CD14-positive monocyte (primary cell): ENCODE measurements at regions not wholly inside any gene's neighbourhood (a gene's known extent, or its start where the extent isn't known, plus 50 kb on each side); places are given as distances from the start of the nearest gene placed in this dataset.

ENCODE experiments used
- DNase-seq, 3 donors: peaks; one replicate each; pipeline ENCODE4 v3.0.0-alpha.2; 2011 to 2022
- H2AFZ ChIP-seq: 2 replicates; pipeline ENCODE4 v1.6.0; 2012; ENCODE audit warnings: mild to moderate bottlenecking, low read depth, low read length, inconsistent platforms; ENCODE audit not compliant: insufficient read depth, poor library complexity, severe bottlenecking
- H3K27ac ChIP-seq, 2 donors: 1 replicate in 1 of 2; 2 replicates in 1 of 2; pipeline ENCODE4 v1.5.1; 2012 to 2013; ENCODE audit warnings: low read length in 2 of 2, control low read depth in 1 of 2, inconsistent platforms in 1 of 2, low read depth in 1 of 2, mild to moderate bottlenecking in 1 of 2
- H3K27me3 ChIP-seq, 2 donors: one replicate each; pipeline versions ENCODE4 v1.6.0 to v1.6.1; 2011 to 2013; ENCODE audit warnings: low read length in 2 of 2; ENCODE audit not compliant: control insufficient read depth in 2 of 2, insufficient read depth in 2 of 2
- H3K36me3 ChIP-seq, 2 donors: replicated peaks in 1 of 2; 1 replicate in 1 of 2; 2 replicates in 1 of 2; pipeline versions ENCODE4 v1.5.1 to v1.6.1; 2012 to 2013; ENCODE audit warnings: low read length in 2 of 2, control low read depth in 1 of 2, inconsistent platforms in 1 of 2, mild to moderate bottlenecking in 1 of 2; ENCODE audit not compliant: insufficient read depth in 2 of 2, control insufficient read depth in 1 of 2
- H3K4me1 ChIP-seq, 2 donors: 1 replicate in 1 of 2; 2 replicates in 1 of 2; pipeline versions ENCODE4 v1.5.1 to v1.6.1; 2012 to 2013; ENCODE audit warnings: low read length in 2 of 2, control low read depth in 1 of 2, inconsistent platforms in 1 of 2, mild to moderate bottlenecking in 1 of 2, moderate library complexity in 1 of 2; ENCODE audit not compliant: insufficient read depth in 2 of 2, control insufficient read depth in 1 of 2
- H3K4me2 ChIP-seq: replicated peaks from 2 replicates; pipeline ENCODE3; 2012; ENCODE audit warnings: low read length, moderate library complexity, mild to moderate bottlenecking; ENCODE audit not compliant: poor library complexity, severe bottlenecking; ENCODE audit errors: extremely low read depth
- H3K4me3 ChIP-seq, 3 experiments: fragments of 200-600 bp in 1 of 3; sonication (generic) in 1 of 3; replicated peaks in 1 of 3; 1 replicate in 2 of 3; 2 replicates in 1 of 3; pipeline ENCODE4 v1.5.1; 2011 to 2013; ENCODE audit warnings: low read length in 3 of 3, mild to moderate bottlenecking in 3 of 3, control low read depth in 2 of 3, low read depth in 2 of 3, inconsistent platforms in 1 of 3, moderate library complexity in 1 of 3
- H3K79me2 ChIP-seq: 2 replicates; pipeline ENCODE4 v1.6.0; 2012; ENCODE audit warnings: mild to moderate bottlenecking, control low read depth, inconsistent platforms, low read length, moderate library complexity; ENCODE audit not compliant: insufficient read depth
- H3K9ac ChIP-seq: 2 replicates; pipeline ENCODE4 v1.6.0; 2017; ENCODE audit warnings: low read length, mild to moderate bottlenecking; ENCODE audit not compliant: insufficient read depth, poor library complexity, severe bottlenecking
- H3K9me3 ChIP-seq, 2 donors: replicated peaks in 1 of 2; 1 replicate in 1 of 2; 2 replicates in 1 of 2; pipeline versions ENCODE4 v1.5.1 to v1.6.1; 2012 to 2013; ENCODE audit warnings: low read length in 2 of 2, control low read depth in 1 of 2; ENCODE audit not compliant: control insufficient read depth in 1 of 2, insufficient read depth in 1 of 2
- H4K20me1 ChIP-seq: 2 replicates; pipeline ENCODE4 v1.6.0; 2012; ENCODE audit warnings: mild to moderate bottlenecking, low read length, control low read depth, moderate library complexity; ENCODE audit not compliant: insufficient read depth
- H3K27ac Mint-ChIP-seq, 7 donors: one replicate each; pipeline ENCODE4 v1.8.0; 2020; ENCODE audit warnings: mild to moderate bottlenecking in 7 of 7, mixed read lengths in 7 of 7, moderate library complexity in 6 of 7, inconsistent platforms in 2 of 7
- H3K27me3 Mint-ChIP-seq, 3 donors: one replicate each; pipeline ENCODE4 v1.8.0; 2021 to 2022; ENCODE audit warnings: low read depth in 3 of 3, mild to moderate bottlenecking in 3 of 3, mixed read lengths in 3 of 3, moderate library complexity in 3 of 3, inconsistent platforms in 1 of 3
- H3K36me3 Mint-ChIP-seq, 2 donors: one replicate each; pipeline ENCODE4 v1.8.0; 2020; ENCODE audit warnings: mixed read lengths in 2 of 2, inconsistent platforms in 1 of 2, mild to moderate bottlenecking in 1 of 2
- H3K4me1 Mint-ChIP-seq: one replicate; pipeline ENCODE4 v1.8.0; 2020; ENCODE audit warnings: mild to moderate bottlenecking, mixed read lengths
- H3K4me3 Mint-ChIP-seq, 2 donors: one replicate each; pipeline ENCODE4 v1.8.0; 2020; ENCODE audit warnings: mild to moderate bottlenecking in 2 of 2, mixed read lengths in 2 of 2, moderate library complexity in 1 of 2
- H3K9me3 Mint-ChIP-seq, 7 donors: one replicate each; pipeline ENCODE4 v1.8.0; 2020 to 2022; ENCODE audit warnings: mixed read lengths in 7 of 7, mild to moderate bottlenecking in 6 of 7, moderate library complexity in 6 of 7, inconsistent platforms in 2 of 7
- CTCF ChIP-seq: fragments of 200-600 bp; IDR thresholded peaks from one replicate; pipeline ENCODE4 v1.8.0; 2022; ENCODE audit warnings: antibody characterized with exemption, mild to moderate bottlenecking
- WGBS: methylation state at CpG from one replicate; pipeline ENCODE4 v1.1.5; 2013; ENCODE audit warnings: missing lambda C conversion rate; ENCODE audit not compliant: insufficient coverage; 5-methylcytosine and 5-hydroxymethylcytosine counted together
- intact Hi-C, 2 donors: fragments of 100-400 bp; cut with micrococcal nuclease; formaldehyde crosslinking; loops; one replicate each; pipeline versions ENCODE4 v1.15.0 to v1.15.1; 2023

DNA sequence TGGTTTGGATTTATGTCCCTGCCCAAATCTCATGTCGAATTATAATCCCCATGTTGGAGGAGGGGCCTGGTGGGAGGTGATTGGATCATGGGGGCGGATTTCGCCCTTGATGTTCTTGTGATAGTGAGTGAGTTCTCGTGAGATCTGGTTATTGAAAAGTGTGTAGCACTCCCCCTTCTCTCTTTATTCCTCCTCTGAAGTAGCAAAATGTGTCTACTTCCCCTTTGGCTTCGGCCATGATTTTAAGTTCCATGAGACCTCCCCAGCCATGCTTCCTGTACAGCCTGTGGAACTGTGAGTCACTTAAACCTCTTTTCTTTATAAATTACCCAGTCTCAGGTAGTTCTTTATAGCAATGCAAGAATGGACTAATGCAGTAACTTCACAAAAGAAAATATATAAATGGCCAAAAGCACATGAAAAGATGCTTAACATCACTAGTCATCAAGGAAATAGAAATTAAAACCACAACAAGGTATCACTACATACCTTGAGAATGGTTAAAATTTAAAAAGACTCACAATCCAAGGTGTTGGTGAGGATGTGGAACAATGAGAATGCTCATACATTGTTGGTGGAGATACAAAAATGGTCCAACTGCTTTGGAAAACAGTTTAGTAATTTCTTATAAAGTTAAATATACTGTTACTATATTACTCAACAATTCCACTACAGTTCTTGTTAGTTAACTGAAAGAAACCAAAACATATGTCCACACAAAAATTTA, 218.7 kb downstream of the SNX10 start:
- WGBS = 83% methylated on average over 1 of the region's 5 CpGs
- DNase-seq = no peak
- TF ChIP-seq CTCF = no peak
- Histone ChIP-seq H3K9ac (no peak overlapping the region), H3K27me3 (no peaks in the 10 kb centered on the region), H2AFZ (no peak overlapping the region), H3K36me3 (no peaks in the 10 kb centered on the region), H4K20me1 (no peaks in the 10 kb centered on the region), H3K4me2 (no peak overlapping the region), H3K27ac (no peak overlapping the region), H3K4me1 (no peaks in the 10 kb centered on the region), H3K4me3 (no peak overlapping the region), H3K9me3 (no peaks in the 10 kb centered on the region), H3K79me2 (no peaks in the 10 kb centered on the region)
- Mint-ChIP-seq H3K27me3 (peaks cover 0 to 5% (median 2%) of the 10 kb centered on the region in 3 donors), H3K4me1 (peaks cover 2% of the 10 kb centered on the region), H3K4me3 (no peak overlapping the region), H3K9me3 (peaks cover 0 to 6% (median 0%) of the 10 kb centered on the region in 7 donors), H3K36me3 (no peaks in the 10 kb centered on the region), H3K27ac (no peak overlapping the region)
- intact Hi-C loops = no loop called here

GRCh38 chr7:26511866-26512265, 220.2 kb downstream of the SNX10 start:
- no peak overlapping the region for H3K27ac Mint-ChIP-seq
- peaks cover 0 to 6% (median 0%) of the 10 kb centered on the region in 7 donors for H3K9me3 Mint-ChIP-seq
- TF ChIP-seq CTCF = no peak
- Histone ChIP-seq H4K20me1 (no peaks in the 10 kb centered on the region), H3K4me2 (no peak overlapping the region), H2AFZ (no peak overlapping the region), H3K4me3 (no peak overlapping the region), H3K79me2 (no peaks in the 10 kb centered on the region), H3K9ac (no peak overlapping the region), H3K27me3 (no peaks in the 10 kb centered on the region), H3K9me3 (no peaks in the 10 kb centered on the region), H3K27ac (no peak overlapping the region), H3K36me3 (no peaks in the 10 kb centered on the region), H3K4me1 (no peaks in the 10 kb centered on the region)
- H3K36me3 Mint-ChIP-seq = no peaks in the 10 kb centered on the region
- H3K27me3 Mint-ChIP-seq = peaks cover 0 to 8% (median 1%) of the 10 kb centered on the region in 3 donors
- intact Hi-C loops = no loop called here
- H3K4me1 Mint-ChIP-seq = peaks cover 2% of the 10 kb centered on the region
- no peak overlapping the region for H3K4me3 Mint-ChIP-seq
- 87% methylated on average over 3 of the region's 6 CpGs for WGBS
- no peak for DNase-seq
